ENCODE measurements at regions not wholly inside any gene's neighbourhood (a gene's known extent, or its start where the extent isn't known, plus 50 kb on each side); places are given as distances from the start of the nearest gene placed in this dataset.

DNA sequence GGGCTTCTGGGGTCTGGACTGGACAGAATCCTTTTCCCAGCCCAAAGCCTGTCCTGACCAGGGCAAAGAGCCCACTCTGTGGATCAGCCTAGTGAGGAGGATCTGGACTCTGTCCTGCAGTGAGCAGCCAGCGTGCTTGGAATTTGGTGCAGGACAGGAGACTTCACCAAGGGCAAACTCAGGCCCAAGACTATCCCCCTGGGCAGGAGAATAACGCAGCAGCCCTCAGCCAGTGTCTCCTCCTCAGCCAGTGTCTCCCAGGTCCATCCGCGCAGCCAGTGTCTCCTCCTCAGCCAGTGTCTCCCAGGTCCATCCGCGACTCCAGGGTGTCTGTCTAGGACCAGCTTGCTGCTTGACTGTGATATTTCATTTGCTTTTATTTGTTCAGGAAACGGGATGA is 1334.0 kb downstream of the TBC1D22A start:
- no TSS peak for BruUV-seq (replicated peaks)

More for the DNA sequence above, 1334.0 kb downstream of the TBC1D22A start:
- POLR2A ChIA-PET = no interaction called here
- RAD21 ChIA-PET (ENCODE audit: low non-redundant PET in 1 of 2, low total read pairs in 2 of 2, uncharacterized antibody in 2 of 2, unreplicated experiment in 2 of 2) = no interaction called here
- Histone ChIP-seq H3K79me2 (ENCODE audit: insufficient read depth, low read length) (no peaks in the 10 kb centered on the region), H3K4me3 (replicated peaks in 1 of 2; ENCODE audit: low read depth in 1 of 2, low read length in 2 of 2) (no peak overlapping the region), H3K27ac (ENCODE audit: low read depth, low read length) (no peak overlapping the region), H4K20me1 (ENCODE audit: insufficient read depth) (no peaks in the 10 kb centered on the region), H3K9ac (ENCODE audit: low read length) (no peak overlapping the region), H3K9me2 (ENCODE audit: insufficient read depth) (no peaks in the 10 kb centered on the region), H3K4me2 (ENCODE audit: low read length) (no peak overlapping the region), H3K9me3 (ENCODE audit: control insufficient read depth in 1 of 2, insufficient read depth in 1 of 2, low read depth in 1 of 2, low read length in 2 of 2) (no peaks in the 10 kb centered on the region), H3K27me3 (ENCODE audit: insufficient read depth, low read length) (peaks cover 10% of the 10 kb centered on the region; the same call in 1 of the 2 replicates), H2AFZ (ENCODE audit: low read depth, low read length, poor library complexity, severe bottlenecking) (no peak overlapping the region), H3K36me3 (ENCODE audit: control insufficient read depth in 1 of 2, insufficient read depth in 2 of 2, low read length in 2 of 2) (no peaks in the 10 kb centered on the region), H3K4me1 (ENCODE audit: control insufficient read depth in 1 of 2, insufficient read depth in 2 of 2, low read length in 2 of 2) (no peaks in the 10 kb centered on the region)
- CTCF ChIA-PET = no interaction called here
- ATAC-seq = no peak
- intact Hi-C loops (cut with micrococcal nuclease) = no loop called here
- TF ChIP-seq POLR2AphosphoS5 (IDR thresholded peaks at IDR 0.05; ENCODE audit: low read depth, low read length) (no peak), ZFX (IDR thresholded peaks at IDR 0.05) (no peak), EZH2phosphoT487 (IDR thresholded peaks at IDR 0.05; ENCODE audit: borderline replicate concordance) (no peak), SRF (IDR thresholded peaks at IDR 0.05; ENCODE audit: low read depth) (no peak), ELF1 (IDR thresholded peaks at IDR 0.05; ENCODE audit: borderline replicate concordance, low read depth) (no peak), JUND (IDR thresholded peaks at IDR 0.05) (no peak), SP1 (IDR thresholded peaks at IDR 0.05; ENCODE audit: low read depth) (no peak), POLR2A (IDR thresholded peaks at IDR 0.05; ENCODE audit: borderline replicate concordance, extremely low read depth, insufficient read depth, insufficient read length) (no peak), TCF7L2 (IDR thresholded peaks at IDR 0.05; ENCODE audit: borderline replicate concordance, extremely low read depth, insufficient read depth, insufficient read length) (no peak)
- TF ChIP-seq, protein P1, sequence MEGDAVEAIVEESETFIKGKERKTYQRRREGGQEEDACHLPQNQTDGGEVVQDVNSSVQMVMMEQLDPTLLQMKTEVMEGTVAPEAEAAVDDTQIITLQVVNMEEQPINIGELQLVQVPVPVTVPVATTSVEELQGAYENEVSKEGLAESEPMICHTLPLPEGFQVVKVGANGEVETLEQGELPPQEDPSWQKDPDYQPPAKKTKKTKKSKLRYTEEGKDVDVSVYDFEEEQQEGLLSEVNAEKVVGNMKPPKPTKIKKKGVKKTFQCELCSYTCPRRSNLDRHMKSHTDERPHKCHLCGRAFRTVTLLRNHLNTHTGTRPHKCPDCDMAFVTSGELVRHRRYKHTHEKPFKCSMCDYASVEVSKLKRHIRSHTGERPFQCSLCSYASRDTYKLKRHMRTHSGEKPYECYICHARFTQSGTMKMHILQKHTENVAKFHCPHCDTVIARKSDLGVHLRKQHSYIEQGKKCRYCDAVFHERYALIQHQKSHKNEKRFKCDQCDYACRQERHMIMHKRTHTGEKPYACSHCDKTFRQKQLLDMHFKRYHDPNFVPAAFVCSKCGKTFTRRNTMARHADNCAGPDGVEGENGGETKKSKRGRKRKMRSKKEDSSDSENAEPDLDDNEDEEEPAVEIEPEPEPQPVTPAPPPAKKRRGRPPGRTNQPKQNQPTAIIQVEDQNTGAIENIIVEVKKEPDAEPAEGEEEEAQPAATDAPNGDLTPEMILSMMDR (IDR thresholded peaks at IDR 0.05 in 2 of 3, conservative IDR thresholded peaks at IDR 0.05 in 1 of 3; ENCODE audit: borderline replicate concordance in 1 of 3, insufficient read depth in 1 of 3, low read depth in 2 of 3, low read length in 2 of 3) = no peak
- TF ChIP-seq, protein P2, sequence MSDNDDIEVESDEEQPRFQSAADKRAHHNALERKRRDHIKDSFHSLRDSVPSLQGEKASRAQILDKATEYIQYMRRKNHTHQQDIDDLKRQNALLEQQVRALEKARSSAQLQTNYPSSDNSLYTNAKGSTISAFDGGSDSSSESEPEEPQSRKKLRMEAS (IDR thresholded peaks at IDR 0.05) = no peak
- DNase-seq (ENCODE audit: low read depth, low spot score) = no peak
